Uterus (tissue), 2 donors: ENCODE measurements at regions not wholly inside any gene's neighbourhood (a gene's known extent, or its start where the extent isn't known, plus 50 kb on each side); places are given as distances from the start of the nearest gene placed in this dataset.

Source experiments
- POLR2A ChIP-seq, 2 donors: fragments of 450-650 bp; IDR thresholded peaks; one replicate each; pipeline ENCODE4 v1.6.1; 2016; ENCODE audit warnings: antibody characterized with exemption in 2 of 2, mild to moderate bottlenecking in 1 of 2, moderate library complexity in 1 of 2
- TF ChIP-seq, protein P1 (sequence below), 4 experiments: fragments of 200-600 bp in 2 of 4; fragments of 450-650 bp in 2 of 4; sonication (generic) in 2 of 4; IDR thresholded peaks; one replicate each; pipeline ENCODE4 v1.5.1; 2016 to 2019; ENCODE audit warnings: antibody characterized with exemption in 4 of 4, mild to moderate bottlenecking in 2 of 4, moderate library complexity in 1 of 4

DNA sequence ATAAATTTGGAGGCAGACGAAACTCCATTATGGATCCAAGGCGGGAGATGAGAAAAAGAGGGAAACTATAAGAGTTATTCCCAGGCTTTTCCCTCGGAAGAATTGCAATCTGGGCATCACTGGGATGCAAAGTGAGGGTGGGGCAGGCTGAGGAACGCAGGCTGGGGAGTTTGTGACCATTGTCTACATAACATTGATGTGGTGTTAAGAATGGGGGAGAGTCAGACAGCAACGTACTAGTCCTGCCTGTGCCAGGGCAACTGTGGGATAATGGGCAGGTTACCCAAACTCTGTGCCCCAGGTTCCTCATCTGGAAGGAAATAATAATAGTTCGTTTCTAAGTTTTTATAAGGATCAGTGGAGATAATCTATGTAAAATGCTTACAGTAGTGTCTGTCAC, 84.4 kb upstream of the SIX2 start:
- no peak for TF ChIP-seq POLR2A (IDR thresholded peaks at IDR 0.05)
- TF ChIP-seq, protein P1, sequence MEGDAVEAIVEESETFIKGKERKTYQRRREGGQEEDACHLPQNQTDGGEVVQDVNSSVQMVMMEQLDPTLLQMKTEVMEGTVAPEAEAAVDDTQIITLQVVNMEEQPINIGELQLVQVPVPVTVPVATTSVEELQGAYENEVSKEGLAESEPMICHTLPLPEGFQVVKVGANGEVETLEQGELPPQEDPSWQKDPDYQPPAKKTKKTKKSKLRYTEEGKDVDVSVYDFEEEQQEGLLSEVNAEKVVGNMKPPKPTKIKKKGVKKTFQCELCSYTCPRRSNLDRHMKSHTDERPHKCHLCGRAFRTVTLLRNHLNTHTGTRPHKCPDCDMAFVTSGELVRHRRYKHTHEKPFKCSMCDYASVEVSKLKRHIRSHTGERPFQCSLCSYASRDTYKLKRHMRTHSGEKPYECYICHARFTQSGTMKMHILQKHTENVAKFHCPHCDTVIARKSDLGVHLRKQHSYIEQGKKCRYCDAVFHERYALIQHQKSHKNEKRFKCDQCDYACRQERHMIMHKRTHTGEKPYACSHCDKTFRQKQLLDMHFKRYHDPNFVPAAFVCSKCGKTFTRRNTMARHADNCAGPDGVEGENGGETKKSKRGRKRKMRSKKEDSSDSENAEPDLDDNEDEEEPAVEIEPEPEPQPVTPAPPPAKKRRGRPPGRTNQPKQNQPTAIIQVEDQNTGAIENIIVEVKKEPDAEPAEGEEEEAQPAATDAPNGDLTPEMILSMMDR (IDR thresholded peaks at IDR 0.05) = no peak
